Common myeloid progenitor, CD34-positive (primary cell): ENCODE measurements at regions not wholly inside any gene's neighbourhood (a gene's known extent, or its start where the extent isn't known, plus 50 kb on each side); places are given as distances from the start of the nearest gene placed in this dataset.

ENCODE experiments used
- CTCF ChIA-PET: fragments of 350-600 bp; sonication (Branson Sonifier 250); formaldehyde crosslinking; loops from one replicate; lab custom pipeline; 2021; ENCODE audit warnings: antibody characterized with exemption; lab: Charles Lee
- POLR2A ChIA-PET: fragments of 350-600 bp; sonication (Branson Sonifier 250); formaldehyde crosslinking; loops from one replicate; lab custom pipeline; 2021; ENCODE audit warnings: antibody characterized with exemption; lab: Charles Lee
- DNase-seq, 3 donors: peaks; one replicate each; pipeline versions ENCODE4 v3.0.0 to v3.0.0-alpha.2; 2013
- H3K27ac ChIP-seq, 2 experiments: 1 replicate in 1 of 2; 2 replicates in 1 of 2; pipeline ENCODE4 v1.7.0; 2013; ENCODE audit warnings: inconsistent platforms in 2 of 2, low read length in 2 of 2, mild to moderate bottlenecking in 2 of 2, low read depth in 1 of 2, moderate library complexity in 1 of 2; ENCODE audit not compliant: severe bottlenecking in 2 of 2, insufficient read depth in 1 of 2, poor library complexity in 1 of 2
- H3K27me3 ChIP-seq, 5 experiments: replicated peaks in 2 of 5; 1 replicate in 3 of 5; 2 replicates in 2 of 5; pipeline versions ENCODE4 v1.6.1 to v1.7.0; 2013; ENCODE audit warnings: low read length in 4 of 5, mild to moderate bottlenecking in 2 of 5, moderate library complexity in 2 of 5, inconsistent platforms in 1 of 5; ENCODE audit not compliant: insufficient read depth in 5 of 5, control insufficient read depth in 4 of 5
- H3K36me3 ChIP-seq, 4 experiments: 1 replicate in 2 of 4; 2 replicates in 2 of 4; pipeline versions ENCODE4 v1.6.1 to v1.7.0; 2013; ENCODE audit warnings: low read length in 3 of 4, control low read depth in 1 of 4, mild to moderate bottlenecking in 1 of 4; ENCODE audit not compliant: control insufficient read depth in 4 of 4, insufficient read depth in 4 of 4
- H3K4me1 ChIP-seq, 4 experiments: 1 replicate in 3 of 4; 2 replicates in 1 of 4; pipeline versions ENCODE4 v1.6.1 to v1.7.1; 2013; ENCODE audit warnings: low read length in 3 of 4, mild to moderate bottlenecking in 3 of 4, control low read depth in 1 of 4, inconsistent platforms in 1 of 4, moderate library complexity in 1 of 4; ENCODE audit not compliant: control insufficient read depth in 4 of 4, insufficient read depth in 4 of 4; ENCODE audit errors: control extremely low read depth in 1 of 4
- H3K4me3 ChIP-seq, 7 experiments: 1 replicate in 4 of 7; 2 replicates in 3 of 7; pipeline versions ENCODE4 v1.5.1 to v1.7.0; 2013; ENCODE audit warnings: mild to moderate bottlenecking in 7 of 7, low read length in 6 of 7, moderate library complexity in 6 of 7, inconsistent platforms in 2 of 7, low read depth in 2 of 7, control low read depth in 1 of 7; ENCODE audit not compliant: insufficient read depth in 4 of 7, control insufficient read depth in 1 of 7; ENCODE audit errors: extremely low read depth in 1 of 7
- H3K9me3 ChIP-seq, 5 experiments: 1 replicate in 4 of 5; 2 replicates in 1 of 5; pipeline versions ENCODE4 v1.6.1 to v1.7.1; 2013; ENCODE audit warnings: low read length in 4 of 5, mild to moderate bottlenecking in 2 of 5, inconsistent platforms in 1 of 5, low read depth in 1 of 5, moderate library complexity in 1 of 5; ENCODE audit not compliant: control insufficient read depth in 4 of 5, insufficient read depth in 2 of 5; ENCODE audit errors: control extremely low read depth in 1 of 5
- WGBS: methylation state at CpG from one replicate; pipeline ENCODE4 v1.1.5; 2013; ENCODE audit not compliant: insufficient coverage; 5-methylcytosine and 5-hydroxymethylcytosine counted together

- no peaks in the 10 kb centered on the region for H3K36me3 ChIP-seq
- peaks cover 0 to 3% (median 0%) of the 10 kb centered on the region in 5 experiments for H3K9me3 ChIP-seq
- H3K27me3 ChIP-seq, result peaks cover 0 to 1% (median 0%) of the 10 kb centered on the region in 5 experiments
- H3K4me1 ChIP-seq, result peaks cover 0 to 7% (median 2%) of the 10 kb centered on the region in 4 experiments
- no peak for DNase-seq
- no peak overlapping the region for H3K27ac ChIP-seq
- ChIA-PET POLR2A (no interaction called here), CTCF (interaction anchor here (1.3 kb wide), 1 partner anchor 48 kb away, joined by 3 read pairs; no protein-coding TSS in a partner anchor)
- H3K4me3 ChIP-seq, result no peak overlapping the region
- WGBS, result 77% methylated on average over 8 of the region's 8 CpGs
These were observed 189.5 kb downstream of the SEC61B start for GRCh38 chr9:99411479-99412115.

DNA sequence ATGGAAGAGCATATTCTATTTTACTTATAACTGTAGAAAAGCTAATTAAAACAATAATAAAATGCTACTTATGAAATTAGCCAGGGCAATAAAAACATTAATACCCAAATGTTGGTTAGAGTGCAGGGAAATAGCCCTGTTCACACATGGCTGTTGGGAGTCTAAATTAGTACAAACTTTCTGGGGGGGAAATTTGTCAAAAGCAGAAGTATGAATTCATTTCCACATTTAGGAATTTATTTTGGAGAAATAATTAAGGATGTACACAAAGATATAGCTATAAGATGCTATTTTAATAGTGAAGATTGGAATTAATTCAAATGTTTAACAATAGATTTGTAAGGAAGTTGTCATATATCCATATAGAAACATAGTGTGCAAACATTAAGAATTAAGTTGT is 190.5 kb downstream of the SEC61B start:
- no peaks in the 10 kb centered on the region for H3K27me3 ChIP-seq
- H3K27ac ChIP-seq, result no peak overlapping the region
- no peak for DNase-seq
- CTCF ChIA-PET, result no interaction called here
- H3K36me3 ChIP-seq, result no peaks in the 10 kb centered on the region
- POLR2A ChIA-PET, result no interaction called here
- no peak overlapping the region for H3K4me3 ChIP-seq
- H3K9me3 ChIP-seq, result peaks cover 0 to 3% (median 0%) of the 10 kb centered on the region in 5 experiments
- peaks cover 0 to 7% (median 2%) of the 10 kb centered on the region in 4 experiments for H3K4me1 ChIP-seq

GRCh38 chr9:99414321-99414720 is 192.2 kb downstream of the SEC61B start:
- POLR2A ChIA-PET, result no interaction called here
- no peak for DNase-seq
- CTCF ChIA-PET, result no interaction called here
- 100% methylated on average over 1 of the region's 1 CpG for WGBS
- Histone ChIP-seq H3K4me1 (peaks cover 0 to 7% (median 2%) of the 10 kb centered on the region in 4 experiments), H3K27me3 (no peaks in the 10 kb centered on the region), H3K27ac (no peak overlapping the region), H3K9me3 (peaks cover 0 to 3% (median 0%) of the 10 kb centered on the region in 5 experiments), H3K36me3 (no peaks in the 10 kb centered on the region), H3K4me3 (no peak overlapping the region)

DNA sequence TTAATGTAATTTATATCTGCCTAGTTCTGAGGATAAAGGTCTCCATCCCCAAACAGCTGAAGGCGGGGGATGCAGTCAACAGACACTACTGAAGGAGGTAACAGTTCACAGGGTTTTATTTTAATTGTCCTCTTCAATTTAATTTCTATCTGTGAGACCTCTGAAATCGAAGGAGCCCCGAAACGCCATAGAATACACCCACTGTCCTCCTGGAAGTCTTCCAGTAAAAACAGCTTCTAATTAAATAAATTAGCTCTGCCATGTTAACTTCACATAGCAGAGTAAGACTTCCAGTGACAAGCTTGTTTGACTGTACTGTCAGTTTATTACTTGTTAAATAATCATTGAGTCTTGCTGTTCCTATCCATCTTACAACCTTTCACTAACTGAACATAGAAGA is 193.5 kb downstream of the SEC61B start:
- Histone ChIP-seq H3K4me1 (peaks cover 0 to 7% (median 2%) of the 10 kb centered on the region in 4 experiments), H3K27me3 (no peaks in the 10 kb centered on the region), H3K9me3 (peaks cover 0 to 3% (median 0%) of the 10 kb centered on the region in 5 experiments), H3K4me3 (no peak overlapping the region), H3K36me3 (no peaks in the 10 kb centered on the region), H3K27ac (no peak overlapping the region)
- ChIA-PET CTCF (interaction anchor here (1.0 kb wide), 1 partner anchor 180 kb away, joined by 3 read pairs; no protein-coding TSS in a partner anchor), POLR2A (interaction anchor here (0.6 kb wide), 1 partner anchor 1010 kb away, joined by 6 read pairs; no protein-coding TSS in a partner anchor)
- no peak for DNase-seq
- 97% methylated on average over 3 of the region's 4 CpGs for WGBS

GRCh38 chr9:99416007-99416406 is 193.9 kb downstream of the SEC61B start:
- ChIA-PET POLR2A (no interaction called here), CTCF (no interaction called here)
- Histone ChIP-seq H3K4me1 (peaks cover 0 to 7% (median 2%) of the 10 kb centered on the region in 4 experiments), H3K27me3 (no peaks in the 10 kb centered on the region), H3K27ac (no peak overlapping the region), H3K4me3 (no peak overlapping the region), H3K9me3 (peaks cover 0 to 3% (median 0%) of the 10 kb centered on the region in 5 experiments), H3K36me3 (no peaks in the 10 kb centered on the region)
- WGBS, result 70% methylated on average over 2 of the region's 2 CpGs
- DNase-seq, result peak; percentile 17 to 64 (median 40)

DNA sequence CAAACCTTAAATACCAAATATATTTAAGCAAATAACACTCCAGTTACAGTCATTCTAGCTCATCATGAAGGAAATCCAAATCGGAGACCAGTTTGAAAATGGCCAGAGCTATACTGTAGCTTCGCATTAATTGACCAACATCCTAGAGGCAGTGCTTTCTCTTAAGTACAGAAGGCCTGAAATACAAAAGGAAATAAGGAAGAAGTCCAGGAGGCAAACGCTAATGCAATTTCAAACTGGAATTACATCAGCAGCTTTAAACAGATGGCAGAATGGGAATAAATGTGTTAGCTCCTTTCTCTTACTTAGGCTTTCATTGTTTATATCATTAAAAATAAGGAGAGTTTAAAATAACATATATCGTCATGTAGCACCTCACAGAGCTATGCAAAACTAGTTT is 197.0 kb downstream of the SEC61B start:
- WGBS, result 100% methylated on average over 2 of the region's 4 CpGs
- H3K4me3 ChIP-seq, result no peak overlapping the region
- H3K27ac ChIP-seq, result no peak overlapping the region
- H3K36me3 ChIP-seq, result no peaks in the 10 kb centered on the region
- no peaks in the 10 kb centered on the region for H3K27me3 ChIP-seq
- CTCF ChIA-PET, result no interaction called here
- H3K4me1 ChIP-seq, result peaks cover 0 to 7% (median 2%) of the 10 kb centered on the region in 4 experiments
- no peaks in the 10 kb centered on the region for H3K9me3 ChIP-seq
- DNase-seq, result no peak
- POLR2A ChIA-PET, result no interaction called here

- no peaks in the 10 kb centered on the region for H3K36me3 ChIP-seq
- H3K27ac ChIP-seq, result no peak overlapping the region
- DNase-seq, result no peak
- POLR2A ChIA-PET, result interaction anchor here (0.5 kb wide), 1 partner anchor 45 kb away, joined by 3 read pairs; no protein-coding TSS in a partner anchor
- H3K9me3 ChIP-seq, result no peaks in the 10 kb centered on the region
- CTCF ChIA-PET, result no interaction called here
- WGBS, result 92% methylated on average over 4 of the region's 4 CpGs
- H3K4me3 ChIP-seq, result no peak overlapping the region
- peaks cover 0 to under 1% (median 0%) of the 10 kb centered on the region in 4 experiments for H3K4me1 ChIP-seq
- no peaks in the 10 kb centered on the region for H3K27me3 ChIP-seq
These were observed 199.3 kb downstream of the SEC61B start for GRCh38 chr9:99421369-99421768.
